Endodermal cell (in vitro differentiated cells): ENCODE measurements at regions not wholly inside any gene's neighbourhood (a gene's known extent, or its start where the extent isn't known, plus 50 kb on each side); places are given as distances from the start of the nearest gene placed in this dataset.

Source experiments
- DNase-seq: peaks from one replicate; pipeline ENCODE4 v3.0.0-alpha.2; 2017
- H3K27ac ChIP-seq: 2 replicates; pipeline ENCODE4 v1.5.1; 2013; ENCODE audit warnings: mild to moderate bottlenecking, low read depth, low read length, moderate library complexity
- H3K27me3 ChIP-seq: 2 replicates; pipeline ENCODE4 v1.6.1; 2013; ENCODE audit warnings: mild to moderate bottlenecking, low read length, moderate library complexity; ENCODE audit not compliant: insufficient read depth, control insufficient read depth, poor library complexity, severe bottlenecking
- H3K36me3 ChIP-seq: 2 replicates; pipeline ENCODE4 v1.7.0; 2013; ENCODE audit warnings: mild to moderate bottlenecking, low read length, moderate library complexity; ENCODE audit not compliant: control insufficient read depth, insufficient read depth
- H3K4me1 ChIP-seq: one replicate; pipeline ENCODE4 v1.7.0; 2013; ENCODE audit warnings: low read length; ENCODE audit not compliant: control insufficient read depth, insufficient read depth
- H3K4me3 ChIP-seq: 2 replicates; pipeline ENCODE4 v1.5.1; 2013; ENCODE audit warnings: mild to moderate bottlenecking, low read length, moderate library complexity
- H3K9ac ChIP-seq: 2 replicates; pipeline ENCODE4 v1.6.1; 2013; ENCODE audit warnings: mild to moderate bottlenecking, low read length, moderate library complexity; ENCODE audit not compliant: poor library complexity, severe bottlenecking; ENCODE audit errors: extremely low read depth
- H3K9me3 ChIP-seq: 2 replicates; pipeline ENCODE4 v1.6.1; 2013; ENCODE audit warnings: mild to moderate bottlenecking, low read length, moderate library complexity; ENCODE audit not compliant: control insufficient read depth
- H3K27ac Mint-ChIP-seq: 2 replicates; pipeline ENCODE4 v1.8.0; 2020; ENCODE audit warnings: mixed read lengths
- H3K27me3 Mint-ChIP-seq: 2 replicates; pipeline ENCODE4 v1.8.0; 2021; ENCODE audit warnings: mild to moderate bottlenecking, mixed read lengths; ENCODE audit not compliant: insufficient read depth
- H3K36me3 Mint-ChIP-seq: 2 replicates; pipeline ENCODE4 v1.8.0; 2020; ENCODE audit warnings: low read depth, mixed read lengths
- H3K4me1 Mint-ChIP-seq: 2 replicates; pipeline ENCODE4 v1.8.0; 2020; ENCODE audit warnings: mixed read lengths
- H3K4me3 Mint-ChIP-seq: 2 replicates; pipeline ENCODE4 v1.8.0; 2020; ENCODE audit warnings: mild to moderate bottlenecking, moderate library complexity, mixed read lengths
- H3K9me3 Mint-ChIP-seq: 2 replicates; pipeline ENCODE4 v1.8.0; 2020; ENCODE audit warnings: mild to moderate bottlenecking, mixed read lengths
- WGBS, 2 experiments: methylation state at CpG; one replicate each; pipeline versions ENCODE4 v1.1.5 to v1.1.7; 2013; ENCODE audit warnings: missing lambda C conversion rate in 2 of 2, mixed read lengths in 1 of 2; ENCODE audit not compliant: insufficient coverage in 1 of 2, insufficient read length in 1 of 2; 5-methylcytosine and 5-hydroxymethylcytosine counted together
- TF ChIP-seq, protein P1 (sequence below): fragments of 200-600 bp; sonication (generic); conservative IDR thresholded peaks from 2 replicates; pipeline ENCODE4 v1.5.0; 2021; ENCODE audit warnings: antibody characterized with exemption, mild to moderate bottlenecking

DNA sequence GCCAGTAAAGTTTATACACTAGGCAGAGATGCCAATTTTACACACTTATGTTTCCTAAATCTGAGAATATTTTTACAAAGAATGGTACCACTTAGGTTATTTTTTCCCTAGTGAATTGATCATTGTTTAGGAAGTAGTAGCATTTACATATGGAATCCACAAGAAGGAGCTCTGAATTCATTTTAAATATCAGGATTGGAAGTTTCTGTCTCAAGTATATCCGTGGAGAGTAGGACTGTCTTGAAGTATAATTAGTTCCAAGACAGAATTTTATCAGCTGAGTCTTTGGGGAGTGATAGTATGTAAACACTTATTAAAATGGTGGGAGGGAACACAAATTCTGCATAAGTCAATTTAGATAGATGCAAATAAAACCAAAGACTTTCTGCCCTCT lies 82.3 kb upstream of the FAM98A start:
- H3K36me3 Mint-ChIP-seq: peaks cover 3% of the 10 kb centered on the region
- Histone ChIP-seq H3K4me1 (no peaks in the 10 kb centered on the region), H3K27ac (no peak overlapping the region), H3K9ac (no peak overlapping the region), H3K4me3 (no peak overlapping the region), H3K27me3 (no peaks in the 10 kb centered on the region), H3K9me3 (peaks cover 5% of the 10 kb centered on the region), H3K36me3 (no peaks in the 10 kb centered on the region)
- peaks cover 15% of the 10 kb centered on the region for H3K9me3 Mint-ChIP-seq
- TF ChIP-seq, protein P1, sequence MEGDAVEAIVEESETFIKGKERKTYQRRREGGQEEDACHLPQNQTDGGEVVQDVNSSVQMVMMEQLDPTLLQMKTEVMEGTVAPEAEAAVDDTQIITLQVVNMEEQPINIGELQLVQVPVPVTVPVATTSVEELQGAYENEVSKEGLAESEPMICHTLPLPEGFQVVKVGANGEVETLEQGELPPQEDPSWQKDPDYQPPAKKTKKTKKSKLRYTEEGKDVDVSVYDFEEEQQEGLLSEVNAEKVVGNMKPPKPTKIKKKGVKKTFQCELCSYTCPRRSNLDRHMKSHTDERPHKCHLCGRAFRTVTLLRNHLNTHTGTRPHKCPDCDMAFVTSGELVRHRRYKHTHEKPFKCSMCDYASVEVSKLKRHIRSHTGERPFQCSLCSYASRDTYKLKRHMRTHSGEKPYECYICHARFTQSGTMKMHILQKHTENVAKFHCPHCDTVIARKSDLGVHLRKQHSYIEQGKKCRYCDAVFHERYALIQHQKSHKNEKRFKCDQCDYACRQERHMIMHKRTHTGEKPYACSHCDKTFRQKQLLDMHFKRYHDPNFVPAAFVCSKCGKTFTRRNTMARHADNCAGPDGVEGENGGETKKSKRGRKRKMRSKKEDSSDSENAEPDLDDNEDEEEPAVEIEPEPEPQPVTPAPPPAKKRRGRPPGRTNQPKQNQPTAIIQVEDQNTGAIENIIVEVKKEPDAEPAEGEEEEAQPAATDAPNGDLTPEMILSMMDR: peak; percentile 61
- H3K27ac Mint-ChIP-seq: no peak overlapping the region
- DNase-seq: no peak
- H3K4me3 Mint-ChIP-seq: no peak overlapping the region
- no peaks in the 10 kb centered on the region for H3K27me3 Mint-ChIP-seq
- peaks cover 6% of the 10 kb centered on the region for H3K4me1 Mint-ChIP-seq
- 14 to 26% methylated on average over 1 of the region's 1 CpG for WGBS, 2 experiments

DNA sequence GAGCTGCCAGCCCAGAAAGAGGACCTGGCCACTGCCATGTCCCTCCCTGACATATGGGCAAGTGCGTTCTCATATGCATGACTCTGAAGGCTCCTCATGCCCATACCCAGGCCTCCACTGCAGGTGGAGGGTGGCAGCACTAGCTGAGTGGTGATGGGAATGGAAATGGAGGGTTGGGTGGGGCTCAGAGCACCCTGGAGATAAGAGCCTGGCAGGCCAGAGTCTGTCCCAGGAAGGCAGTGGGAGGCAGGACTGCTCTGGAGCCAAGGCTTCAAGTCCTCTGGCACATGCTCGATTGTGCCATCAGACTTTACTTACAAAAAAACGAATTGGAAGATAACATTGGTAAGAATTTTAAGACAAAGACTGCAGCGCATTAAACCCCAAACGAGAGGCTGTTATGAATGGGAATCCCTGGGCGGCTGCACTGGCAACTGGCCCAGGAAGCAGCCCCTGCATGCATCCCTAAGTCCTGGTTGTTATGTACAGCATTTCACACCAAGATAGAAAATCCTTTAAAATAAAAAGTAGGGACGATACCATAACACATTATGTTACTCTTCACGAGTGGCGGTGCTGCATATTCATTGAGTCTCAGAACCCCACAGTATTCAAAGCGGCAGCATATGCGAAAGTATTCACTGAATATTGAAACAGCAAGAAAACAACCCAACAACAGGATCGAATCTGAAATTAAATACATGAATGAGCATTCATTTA lies 81.7 kb upstream of the FAM98A start:
- no peak overlapping the region for H3K9ac ChIP-seq
- H3K27me3 Mint-ChIP-seq: no peaks in the 10 kb centered on the region
- 75 to 77% methylated on average over 8 to 12 of the region's 12 CpGs for WGBS, 2 experiments
- TF ChIP-seq, protein P1: no peak
- no peak overlapping the region for H3K27ac Mint-ChIP-seq
- peaks cover 5% of the 10 kb centered on the region for H3K9me3 ChIP-seq
- peaks cover 11% of the 10 kb centered on the region for H3K9me3 Mint-ChIP-seq
- H3K36me3 Mint-ChIP-seq: peaks cover 3% of the 10 kb centered on the region
- H3K4me1 ChIP-seq: no peaks in the 10 kb centered on the region
- H3K4me3 ChIP-seq: no peak overlapping the region
- H3K36me3 ChIP-seq: no peaks in the 10 kb centered on the region
- H3K4me1 Mint-ChIP-seq: peaks cover 6% of the 10 kb centered on the region
- H3K27ac ChIP-seq: no peak overlapping the region
- peak; percentile 50 for DNase-seq
- no peaks in the 10 kb centered on the region for H3K27me3 ChIP-seq
- no peak overlapping the region for H3K4me3 Mint-ChIP-seq

DNA sequence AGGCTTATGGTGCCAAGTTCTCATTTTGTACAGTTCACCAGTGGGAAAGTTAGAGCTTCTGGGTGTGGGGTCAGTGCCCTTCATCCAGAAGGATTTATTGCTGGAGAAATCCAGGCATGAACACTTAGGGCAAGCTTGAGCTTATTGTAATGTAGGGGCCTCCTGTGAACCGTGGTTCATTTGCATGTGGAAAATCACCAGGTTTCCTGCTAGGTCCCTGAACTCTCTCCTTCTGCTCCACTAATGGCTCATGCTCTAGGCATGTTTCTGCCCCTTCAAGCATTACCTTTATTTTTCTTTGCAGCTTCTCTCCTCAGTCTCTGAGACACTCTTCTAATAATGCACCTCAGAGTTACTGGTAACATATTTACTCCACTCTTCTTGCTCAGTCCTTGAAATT lies 79.3 kb upstream of the FAM98A start:
- H3K4me3 Mint-ChIP-seq: no peak overlapping the region
- Histone ChIP-seq H3K4me1 (no peaks in the 10 kb centered on the region), H3K9ac (no peak overlapping the region), H3K27me3 (no peaks in the 10 kb centered on the region), H3K4me3 (no peak overlapping the region), H3K9me3 (no peaks in the 10 kb centered on the region), H3K27ac (no peak overlapping the region), H3K36me3 (no peaks in the 10 kb centered on the region)
- no peaks in the 10 kb centered on the region for H3K36me3 Mint-ChIP-seq
- H3K27me3 Mint-ChIP-seq: no peaks in the 10 kb centered on the region
- WGBS, 2 experiments: 0 to 22% methylated on average over 1 of the region's 1 CpG
- no peaks in the 10 kb centered on the region for H3K9me3 Mint-ChIP-seq
- TF ChIP-seq, protein P1: no peak
- peaks cover 6% of the 10 kb centered on the region for H3K4me1 Mint-ChIP-seq
- DNase-seq: no peak
- no peak overlapping the region for H3K27ac Mint-ChIP-seq
